SK-N-SH (cell line): ENCODE measurements at regions not wholly inside any gene's neighbourhood (a gene's known extent, or its start where the extent isn't known, plus 50 kb on each side); places are given as distances from the start of the nearest gene placed in this dataset.

Source experiments
- CTCF ChIA-PET: fragments of 300-600, 350-600 bp; formaldehyde crosslinking; extraction: SDS; loops from one replicate; lab custom pipeline; 2021; lab: Yijun Ruan, JAX
- POLR2A ChIA-PET: fragments of 350-600 bp; sonication (Branson Sonifier 250); formaldehyde crosslinking; extraction: SDS; loops from one replicate; lab custom pipeline; 2020; ENCODE audit warnings: antibody characterized with exemption, inconsistent platforms; lab: Yijun Ruan, JAX
- DNase-seq: peaks from one replicate; pipeline ENCODE4 v3.0.0; 2012
- H2AFZ ChIP-seq: fragments of 200-600 bp; sonication (generic); 2 replicates; pipeline ENCODE4 v1.8.1; 2016; ENCODE audit warnings: antibody characterized with exemption, mild to moderate bottlenecking, low read depth
- H3F3A ChIP-seq: fragments of 200-600 bp; sonication (generic); replicated peaks from 2 replicates; pipeline ENCODE3; 2016; ENCODE audit warnings: antibody characterized with exemption, mild to moderate bottlenecking; ENCODE audit not compliant: insufficient read depth
- H3K27ac ChIP-seq, 2 experiments: fragments of 200-500 bp in 1 of 2; fragments of 200-600 bp in 1 of 2; sonication (Bioruptor generic) in 1 of 2; sonication (generic), shearing (Covaris generic) in 1 of 2; 2 replicates each; pipeline versions ENCODE4 v1.5.1 to v1.6.1; 2014 to 2016; ENCODE audit warnings: low read depth in 2 of 2, inconsistent platforms in 1 of 2, low read length in 1 of 2, mild to moderate bottlenecking in 1 of 2, mixed read lengths in 1 of 2
- H3K27me3 ChIP-seq: fragments of 200-600 bp; sonication (generic), shearing (Covaris generic); 2 replicates; pipeline ENCODE4 v1.6.1; 2016; ENCODE audit warnings: mixed run types; ENCODE audit not compliant: insufficient read depth
- H3K36me3 ChIP-seq, 2 experiments: fragments of 200-500 bp in 1 of 2; fragments of 200-600 bp in 1 of 2; sonication (Bioruptor generic) in 1 of 2; sonication (generic) in 1 of 2; replicated peaks in 1 of 2; 2 replicates each; pipeline versions ENCODE3 to v1.5.1; 2014 to 2016; ENCODE audit warnings: low read length in 1 of 2, mild to moderate bottlenecking in 1 of 2; ENCODE audit not compliant: insufficient read depth in 2 of 2, control insufficient read depth in 1 of 2
- H3K4me1 ChIP-seq, 2 experiments: fragments of 200-500 bp in 1 of 2; fragments of 200-600 bp in 1 of 2; sonication (Bioruptor generic) in 1 of 2; sonication (generic), shearing (Covaris generic) in 1 of 2; 2 replicates each; pipeline versions ENCODE4 v1.5.1 to v1.6.1; 2014 to 2016; ENCODE audit warnings: low read depth in 1 of 2, low read length in 1 of 2, mixed run types in 1 of 2; ENCODE audit not compliant: insufficient read depth in 2 of 2, control insufficient read depth in 1 of 2
- H3K4me2 ChIP-seq: fragments of 200-600 bp; sonication (generic), shearing (Covaris generic); 2 replicates; pipeline ENCODE4 v1.6.1; 2017; ENCODE audit warnings: mixed run types
- H3K4me3 ChIP-seq, 2 experiments: fragments of 200-500 bp in 1 of 2; fragments of 200-600 bp in 1 of 2; sonication (Bioruptor generic) in 1 of 2; sonication (generic), shearing (Covaris generic) in 1 of 2; 2 replicates each; pipeline versions ENCODE4 v1.5.1 to v1.8.1; 2014 to 2016; ENCODE audit warnings: low read depth in 2 of 2, inconsistent platforms in 1 of 2, low read length in 1 of 2, mild to moderate bottlenecking in 1 of 2, mixed read lengths in 1 of 2, moderate library complexity in 1 of 2
- H3K79me2 ChIP-seq: fragments of 200-600 bp; sonication (generic); 2 replicates; pipeline ENCODE4 v1.8.1; 2017; ENCODE audit warnings: mild to moderate bottlenecking; ENCODE audit not compliant: insufficient read depth
- H3K9ac ChIP-seq: fragments of 200-600 bp; sonication (generic); 2 replicates; pipeline ENCODE4 v1.6.1; 2017; ENCODE audit warnings: mixed run types
- H3K9me2 ChIP-seq: fragments of 200-600 bp; sonication (generic); 2 replicates; pipeline ENCODE4 v1.6.1; 2017; ENCODE audit warnings: mixed run types
- H3K9me3 ChIP-seq: fragments of 200-600 bp; sonication (generic); 2 replicates; pipeline ENCODE4 v1.6.1; 2017; ENCODE audit warnings: mixed run types, mild to moderate bottlenecking, moderate library complexity
- H4K20me1 ChIP-seq: fragments of 200-600 bp; sonication (generic); 2 replicates; pipeline ENCODE4 v1.6.1; 2017; ENCODE audit warnings: mild to moderate bottlenecking, mixed run types; ENCODE audit not compliant: insufficient read depth
- CHD2 ChIP-seq: fragments of 150-350 bp; IDR thresholded peaks from 2 replicates; pipeline ENCODE4 v1.6.1; 2018; ENCODE audit warnings: low read length; ENCODE audit not compliant: partially characterized antibody
- ELF1 ChIP-seq: IDR thresholded peaks from 2 replicates; pipeline ENCODE4 v1.4.0; 2012
- EZH2phosphoT487 ChIP-seq: fragments of 200-600 bp; sonication (generic); IDR thresholded peaks from 2 replicates; pipeline ENCODE4 v1.6.1; 2017; ENCODE audit warnings: low read depth, mixed run types, mild to moderate bottlenecking, antibody characterized with exemption, moderate library complexity, borderline replicate concordance
- FOSL2 ChIP-seq: IDR thresholded peaks from 2 replicates; pipeline ENCODE4 v1.4.0; 2012; ENCODE audit warnings: low read depth, mild to moderate bottlenecking, moderate library complexity, borderline replicate concordance
- FOXJ3 ChIP-seq: sonication (generic); formaldehyde crosslinking; IDR thresholded peaks from 2 replicates; pipeline ENCODE4 v1.5.1; 2020; ENCODE audit warnings: mild to moderate bottlenecking, missing genetic modification reagents
- GABPA ChIP-seq: IDR thresholded peaks from 2 replicates; pipeline ENCODE4 v1.4.0; 2012; ENCODE audit warnings: low read depth, mild to moderate bottlenecking
- JUND ChIP-seq: IDR thresholded peaks from 2 replicates; pipeline ENCODE4 v1.4.0; 2012
- MAX ChIP-seq: IDR thresholded peaks from 2 replicates; pipeline ENCODE4 v1.4.0; 2012; ENCODE audit warnings: low read depth
- NFIC ChIP-seq: IDR thresholded peaks from 2 replicates; pipeline ENCODE4 v1.4.0; 2012; ENCODE audit warnings: borderline replicate concordance
- NRF1 ChIP-seq: IDR thresholded peaks from 2 replicates; pipeline ENCODE4 v1.6.1; 2012; ENCODE audit warnings: low read depth, mild to moderate bottlenecking, low read length
- RAD21 ChIP-seq: IDR thresholded peaks from 2 replicates; pipeline ENCODE4 v1.6.1; 2012; ENCODE audit warnings: mild to moderate bottlenecking, low read length
- RCOR1 ChIP-seq: fragments of 150-350 bp; IDR thresholded peaks from 2 replicates; pipeline ENCODE4 v1.6.1; 2017; ENCODE audit warnings: antibody characterized with exemption, low read length
- REST ChIP-seq: IDR thresholded peaks from 2 replicates; pipeline ENCODE4 v1.6.1; 2012; ENCODE audit warnings: mild to moderate bottlenecking, low read depth, low read length, moderate library complexity
- SIN3A ChIP-seq: IDR thresholded peaks from 2 replicates; pipeline ENCODE4 v1.6.1; 2012; ENCODE audit warnings: low read depth, mild to moderate bottlenecking, low read length, moderate library complexity, borderline replicate concordance
- TAF1 ChIP-seq: IDR thresholded peaks from 2 replicates; pipeline ENCODE4 v1.6.1; 2012; ENCODE audit warnings: low read depth, mild to moderate bottlenecking, low read length, moderate library complexity, borderline replicate concordance
- TCF12 ChIP-seq: IDR thresholded peaks from 2 replicates; pipeline ENCODE4 v1.4.0; 2012
- YY1 ChIP-seq: IDR thresholded peaks from 2 replicates; pipeline ENCODE4 v1.4.0; 2012; ENCODE audit warnings: low read depth, mild to moderate bottlenecking
- WGBS: methylation state at CpG from one replicate; pipeline ENCODE4 v1.1.6; 2017; ENCODE audit warnings: low lambda C conversion rate; 5-methylcytosine and 5-hydroxymethylcytosine counted together

DNA sequence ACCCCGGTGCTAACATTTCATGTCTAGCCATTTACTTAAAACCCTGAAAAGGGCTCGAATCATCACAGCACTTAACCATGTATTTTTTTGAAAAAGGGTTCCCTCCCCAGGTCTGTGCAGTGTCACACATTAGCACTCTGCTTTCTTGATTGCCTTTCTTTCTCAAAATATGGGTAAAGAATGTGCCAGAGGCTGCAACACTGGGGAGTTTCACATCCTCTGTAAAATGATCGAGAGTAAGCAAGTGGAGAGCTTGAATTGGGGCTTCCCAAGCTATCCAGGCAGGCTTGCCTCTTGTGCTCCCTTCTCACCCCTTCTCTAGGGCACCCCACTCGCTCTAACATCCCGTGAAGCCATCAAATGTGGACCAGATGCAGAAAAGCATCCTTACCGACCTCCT is 177.0 kb upstream of the CCDC68 start:
- H3K27me3 ChIP-seq, result no peaks in the 10 kb centered on the region
- WGBS, result 85% methylated on average over 6 of the region's 6 CpGs
- H2AFZ ChIP-seq, result peak overlapping the region; percentile 53; the same call in 1 of the 2 replicates
- H4K20me1 ChIP-seq, result no peaks in the 10 kb centered on the region
- H3K9me3 ChIP-seq, result no peaks in the 10 kb centered on the region
- no peaks in the 10 kb centered on the region for H3K36me3 ChIP-seq
- ChIA-PET POLR2A (no interaction called here), CTCF (no interaction called here)
- peak overlapping the region; percentile 34 to 42; a peak in 2 of 4 replicates for H3K27ac ChIP-seq
- DNase-seq, result no peak
- H3K4me2 ChIP-seq, result peak overlapping the region; percentile 43; the same call in 1 of the 2 replicates
- peaks cover 0 to 6% of the 10 kb centered on the region in 2 experiments; a peak in 2 of 4 replicates for H3K4me1 ChIP-seq
- TF ChIP-seq REST, result no peak
- no peak for TF ChIP-seq EZH2phosphoT487
- TF ChIP-seq FOXJ3 (CRISPR knock-in tag), result no peak
- TF ChIP-seq TAF1, result no peak
- TF ChIP-seq NRF1, result no peak
- no peak for TF ChIP-seq MAX
- no peak for TF ChIP-seq YY1
- TF ChIP-seq RCOR1, result no peak
- no peak for TF ChIP-seq SIN3A
- TF ChIP-seq FOSL2, result no peak
- TF ChIP-seq NFIC, result no peak
- TF ChIP-seq JUND, result no peak
- TF ChIP-seq GABPA, result no peak
- TF ChIP-seq CHD2, result no peak
- TF ChIP-seq RAD21, result no peak
- TF ChIP-seq TCF12, result no peak
- no peak for TF ChIP-seq ELF1
- no peaks in the 10 kb centered on the region for H3K9me2 ChIP-seq
- H3K4me3 ChIP-seq, result no peak overlapping the region
- no peaks in the 10 kb centered on the region for H3K79me2 ChIP-seq
- H3K9ac ChIP-seq, result 0 out of 2 replicates have a peak overlapping the region, but pooled peaks have one; percentile 37
- H3F3A ChIP-seq, result peaks cover 6% of the 10 kb centered on the region

DNA sequence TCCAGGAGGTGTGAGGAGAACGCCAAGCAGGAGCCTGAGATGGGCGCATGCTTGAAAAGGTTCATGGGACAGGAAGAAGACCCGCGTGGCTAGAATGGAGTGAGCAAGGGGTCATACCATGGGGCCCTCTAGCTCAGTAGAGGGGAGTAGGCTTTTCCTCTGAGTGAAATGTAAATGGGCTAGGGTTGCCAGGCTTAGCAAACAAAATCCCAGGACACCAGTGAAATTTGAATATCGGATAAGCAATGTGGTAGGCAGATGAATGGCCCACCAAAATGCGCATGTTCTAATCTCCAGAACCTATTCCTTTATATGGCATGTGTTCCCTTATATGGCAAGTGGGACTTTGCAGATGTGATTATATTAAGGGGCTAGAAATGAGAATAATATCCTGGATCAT is 174.1 kb upstream of the CCDC68 start:
- Histone ChIP-seq H4K20me1 (no peaks in the 10 kb centered on the region), H3K9ac (no peak overlapping the region), H3K79me2 (no peaks in the 10 kb centered on the region), H2AFZ (no peak overlapping the region), H3K4me1 (peaks cover 0 to 6% of the 10 kb centered on the region in 2 experiments; a peak in 2 of 4 replicates), H3K36me3 (no peaks in the 10 kb centered on the region), H3K4me3 (no peak overlapping the region), H3K4me2 (no peak overlapping the region), H3F3A (peaks cover 6% of the 10 kb centered on the region), H3K9me2 (no peaks in the 10 kb centered on the region), H3K27ac (no peak overlapping the region), H3K9me3 (no peaks in the 10 kb centered on the region), H3K27me3 (no peaks in the 10 kb centered on the region)
- 91% methylated on average over 6 of the region's 6 CpGs for WGBS
- ChIA-PET POLR2A (no interaction called here), CTCF (no interaction called here)
- DNase-seq, result no peak
- no peak for TF ChIP-seq SIN3A
